Tibial nerve (tissue), 4 donors: ENCODE measurements at regions not wholly inside any gene's neighbourhood (a gene's known extent, or its start where the extent isn't known, plus 50 kb on each side); places are given as distances from the start of the nearest gene placed in this dataset.

Experiments used
- EP300 ChIP-seq, 2 donors: sonication (generic); formaldehyde crosslinking; IDR thresholded peaks; one replicate each; pipeline ENCODE4 v1.6.1; 2017; ENCODE audit warnings: antibody characterized with exemption in 2 of 2, mild to moderate bottlenecking in 1 of 2
- POLR2A ChIP-seq, 2 donors: fragments of 450-650 bp; IDR thresholded peaks; one replicate each; pipeline ENCODE4 v1.6.1; 2017; ENCODE audit warnings: antibody characterized with exemption in 2 of 2, mild to moderate bottlenecking in 2 of 2, moderate library complexity in 2 of 2
- TF ChIP-seq, protein P1 (sequence below), 5 experiments: fragments of 200-600 bp in 3 of 5; fragments of 450-650 bp in 2 of 5; sonication (generic) in 3 of 5; IDR thresholded peaks; one replicate each; pipeline ENCODE4 v1.5.1; 2016 to 2019; ENCODE audit warnings: antibody characterized with exemption in 5 of 5, mild to moderate bottlenecking in 3 of 5, moderate library complexity in 2 of 5

DNA sequence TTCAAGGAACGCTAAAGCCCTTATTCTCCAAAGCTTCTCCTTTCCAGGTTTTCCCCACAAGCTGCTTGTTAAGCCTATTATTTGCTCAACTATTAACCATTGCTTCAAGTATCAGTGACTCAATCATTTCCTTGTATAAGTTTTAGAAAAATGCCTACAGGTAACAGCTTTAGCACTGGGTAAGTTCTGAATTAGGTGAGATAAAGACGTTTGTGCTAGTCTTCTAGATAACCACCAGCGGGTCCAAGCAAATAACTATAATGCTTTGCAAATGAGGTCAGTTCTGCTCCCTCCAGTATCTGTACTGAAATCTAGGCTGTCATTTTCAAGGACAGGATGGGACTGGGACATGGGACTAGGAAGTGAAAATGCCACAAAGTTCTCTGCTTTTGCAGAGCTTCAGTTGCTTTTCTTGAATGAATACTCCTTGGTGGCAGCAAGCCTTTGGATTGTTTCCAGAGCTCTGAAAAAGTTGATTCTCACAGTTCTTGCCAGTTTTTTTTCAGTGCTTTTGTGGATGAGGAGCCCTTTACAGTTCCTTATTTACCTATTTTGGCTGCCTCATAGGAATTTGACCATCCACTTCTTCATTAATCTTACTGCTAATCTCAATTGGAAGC lies 1487.7 kb downstream of the EFNB2 start:
- TF ChIP-seq POLR2A (IDR thresholded peaks at IDR 0.05) (no peak), EP300 (IDR thresholded peaks at IDR 0.05) (no peak)
- TF ChIP-seq, protein P1, sequence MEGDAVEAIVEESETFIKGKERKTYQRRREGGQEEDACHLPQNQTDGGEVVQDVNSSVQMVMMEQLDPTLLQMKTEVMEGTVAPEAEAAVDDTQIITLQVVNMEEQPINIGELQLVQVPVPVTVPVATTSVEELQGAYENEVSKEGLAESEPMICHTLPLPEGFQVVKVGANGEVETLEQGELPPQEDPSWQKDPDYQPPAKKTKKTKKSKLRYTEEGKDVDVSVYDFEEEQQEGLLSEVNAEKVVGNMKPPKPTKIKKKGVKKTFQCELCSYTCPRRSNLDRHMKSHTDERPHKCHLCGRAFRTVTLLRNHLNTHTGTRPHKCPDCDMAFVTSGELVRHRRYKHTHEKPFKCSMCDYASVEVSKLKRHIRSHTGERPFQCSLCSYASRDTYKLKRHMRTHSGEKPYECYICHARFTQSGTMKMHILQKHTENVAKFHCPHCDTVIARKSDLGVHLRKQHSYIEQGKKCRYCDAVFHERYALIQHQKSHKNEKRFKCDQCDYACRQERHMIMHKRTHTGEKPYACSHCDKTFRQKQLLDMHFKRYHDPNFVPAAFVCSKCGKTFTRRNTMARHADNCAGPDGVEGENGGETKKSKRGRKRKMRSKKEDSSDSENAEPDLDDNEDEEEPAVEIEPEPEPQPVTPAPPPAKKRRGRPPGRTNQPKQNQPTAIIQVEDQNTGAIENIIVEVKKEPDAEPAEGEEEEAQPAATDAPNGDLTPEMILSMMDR (IDR thresholded peaks at IDR 0.05): no peak
